ENCODE measurements at regions not wholly inside any gene's neighbourhood (a gene's known extent, or its start where the extent isn't known, plus 50 kb on each side); places are given as distances from the start of the nearest gene placed in this dataset.

DNA sequence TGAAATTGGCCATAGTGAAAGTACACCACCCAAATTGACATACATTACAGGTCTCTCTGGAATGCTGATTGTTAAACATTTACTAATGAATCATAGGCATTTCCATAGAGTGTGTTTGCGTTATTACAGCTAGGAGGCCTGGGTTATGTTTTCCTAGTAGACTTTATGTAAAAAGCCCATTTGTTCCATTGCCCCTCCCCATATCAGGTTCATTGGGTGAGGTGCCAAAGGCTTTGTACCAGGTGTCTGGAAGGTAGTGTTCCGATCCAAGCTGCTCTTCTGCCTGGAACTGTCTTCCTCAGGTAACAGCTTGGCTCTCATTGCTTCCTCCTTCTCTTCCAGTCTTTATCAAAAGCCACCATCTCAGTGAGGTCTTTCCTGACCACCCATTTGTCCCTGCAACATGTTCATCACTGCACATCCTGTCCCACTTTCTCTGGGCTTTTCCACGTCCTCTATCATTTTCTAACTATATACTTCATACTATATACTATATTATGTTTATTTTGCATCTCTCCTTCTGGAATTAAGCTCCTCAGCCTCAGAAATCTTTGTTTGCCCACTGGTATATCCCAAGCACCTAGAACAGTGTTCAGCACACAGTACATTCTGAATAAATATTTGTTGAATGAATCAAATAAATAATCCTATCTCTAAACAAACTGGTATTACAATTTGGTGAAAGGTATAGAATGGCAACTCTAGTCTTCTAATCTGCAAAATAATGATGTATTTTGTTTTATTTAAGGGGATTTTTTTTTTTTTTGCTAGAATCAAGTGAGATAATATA is 252.3 kb downstream of the KTN1 start:
- Histone ChIP-seq H3K36me3 (no peaks in the 10 kb centered on the region), H3K9me3 (no peaks in the 10 kb centered on the region), H3K4me1 (no peaks in the 10 kb centered on the region), H3K27me3 (no peaks in the 10 kb centered on the region), H3K4me3 (no peak overlapping the region), H3K27ac (no peak overlapping the region)
- 84% methylated on average over 3 of the region's 3 CpGs for WGBS
- DNase-seq (ENCODE audit: low spot score in 2 of 2): no peak
- TF ChIP-seq POLR2AphosphoS5 (IDR thresholded peaks at IDR 0.05) (no peak), EP300 (IDR thresholded peaks at IDR 0.05) (no peak), POLR2A (IDR thresholded peaks at IDR 0.05) (no peak)
- TF ChIP-seq, protein P1, sequence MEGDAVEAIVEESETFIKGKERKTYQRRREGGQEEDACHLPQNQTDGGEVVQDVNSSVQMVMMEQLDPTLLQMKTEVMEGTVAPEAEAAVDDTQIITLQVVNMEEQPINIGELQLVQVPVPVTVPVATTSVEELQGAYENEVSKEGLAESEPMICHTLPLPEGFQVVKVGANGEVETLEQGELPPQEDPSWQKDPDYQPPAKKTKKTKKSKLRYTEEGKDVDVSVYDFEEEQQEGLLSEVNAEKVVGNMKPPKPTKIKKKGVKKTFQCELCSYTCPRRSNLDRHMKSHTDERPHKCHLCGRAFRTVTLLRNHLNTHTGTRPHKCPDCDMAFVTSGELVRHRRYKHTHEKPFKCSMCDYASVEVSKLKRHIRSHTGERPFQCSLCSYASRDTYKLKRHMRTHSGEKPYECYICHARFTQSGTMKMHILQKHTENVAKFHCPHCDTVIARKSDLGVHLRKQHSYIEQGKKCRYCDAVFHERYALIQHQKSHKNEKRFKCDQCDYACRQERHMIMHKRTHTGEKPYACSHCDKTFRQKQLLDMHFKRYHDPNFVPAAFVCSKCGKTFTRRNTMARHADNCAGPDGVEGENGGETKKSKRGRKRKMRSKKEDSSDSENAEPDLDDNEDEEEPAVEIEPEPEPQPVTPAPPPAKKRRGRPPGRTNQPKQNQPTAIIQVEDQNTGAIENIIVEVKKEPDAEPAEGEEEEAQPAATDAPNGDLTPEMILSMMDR (IDR thresholded peaks at IDR 0.05): no peak

DNA sequence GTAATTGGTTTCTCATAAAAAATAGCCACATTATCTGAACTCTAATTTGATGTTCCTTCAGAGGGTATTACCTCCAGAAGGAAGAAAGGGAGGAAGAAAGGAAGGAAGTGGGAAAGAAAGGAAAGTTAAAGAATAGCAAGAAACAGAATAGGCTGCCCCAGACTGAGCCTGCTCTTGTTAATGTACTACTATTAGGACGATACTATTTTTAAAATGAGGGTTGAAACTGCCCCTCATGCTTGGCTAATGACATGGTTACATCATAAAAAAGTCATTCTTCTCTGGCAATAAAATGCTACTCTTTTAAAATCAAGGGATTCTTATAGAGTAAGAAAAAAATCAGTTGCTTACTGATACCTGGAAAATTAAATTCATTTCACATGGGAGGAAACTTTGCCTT is 253.0 kb downstream of the KTN1 start:
- H3K4me3 ChIP-seq: no peak overlapping the region
- no peaks in the 10 kb centered on the region for H3K27me3 ChIP-seq
- H3K27ac ChIP-seq: no peak overlapping the region
- WGBS: 81% methylated on average over 1 of the region's 1 CpG
- H3K4me1 ChIP-seq: no peaks in the 10 kb centered on the region
- TF ChIP-seq POLR2AphosphoS5 (IDR thresholded peaks at IDR 0.05) (no peak), POLR2A (IDR thresholded peaks at IDR 0.05) (no peak)
- H3K36me3 ChIP-seq: no peaks in the 10 kb centered on the region
- no peaks in the 10 kb centered on the region for H3K9me3 ChIP-seq
- DNase-seq (ENCODE audit: low spot score in 2 of 2): no peak

DNA sequence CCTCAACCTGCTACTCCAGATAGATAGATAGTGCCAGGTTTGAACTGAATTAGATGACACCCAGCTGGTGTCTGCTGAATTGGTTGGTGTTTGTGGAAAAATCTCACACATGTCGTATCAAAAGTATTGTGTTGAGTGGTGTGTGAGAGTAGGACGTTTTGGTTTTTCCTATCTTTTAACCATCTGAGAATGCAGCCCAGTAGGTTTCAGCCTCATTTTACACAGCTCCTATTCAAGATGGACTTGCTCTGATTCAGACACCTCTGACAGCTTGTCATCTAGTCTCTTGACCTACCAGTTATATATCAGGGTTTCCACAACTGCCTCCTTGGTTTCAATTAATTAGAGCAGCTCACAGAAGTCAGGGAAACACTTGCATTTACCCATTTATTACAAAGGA is 254.4 kb downstream of the KTN1 start:
- Histone ChIP-seq H3K4me1 (no peaks in the 10 kb centered on the region), H3K27me3 (no peaks in the 10 kb centered on the region), H3K27ac (no peak overlapping the region), H3K36me3 (no peaks in the 10 kb centered on the region), H3K9me3 (no peaks in the 10 kb centered on the region), H3K4me3 (no peak overlapping the region)
- TF ChIP-seq POLR2A (IDR thresholded peaks at IDR 0.05): no peak
- TF ChIP-seq, protein P1 (IDR thresholded peaks at IDR 0.05): no peak
- no peak for TF ChIP-seq EP300 (IDR thresholded peaks at IDR 0.05)
- WGBS: 82% methylated on average over 2 of the region's 2 CpGs
- no peak for DNase-seq (ENCODE audit: low spot score in 2 of 2)

DNA sequence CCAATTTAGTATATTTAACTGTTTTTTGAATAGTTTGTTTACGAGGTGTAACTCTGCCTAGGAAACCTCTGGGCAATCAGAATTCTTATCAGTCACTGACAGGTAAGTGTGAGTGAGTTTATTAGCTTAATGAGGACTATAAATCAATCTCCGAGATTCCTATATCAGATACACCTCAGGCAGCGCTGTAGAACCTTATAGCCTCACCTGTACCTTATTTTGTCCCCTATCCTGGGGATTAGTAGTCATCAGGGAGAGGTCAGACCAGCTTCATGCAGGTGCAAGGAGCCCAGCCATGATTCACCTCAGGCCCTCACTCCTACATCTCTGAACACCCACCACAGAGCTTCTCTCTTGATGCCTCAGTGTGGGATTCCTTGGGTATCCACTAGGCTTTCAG is 256.0 kb downstream of the KTN1 start:
- Histone ChIP-seq H3K9me3 (no peaks in the 10 kb centered on the region), H3K4me3 (no peak overlapping the region), H3K36me3 (no peaks in the 10 kb centered on the region), H3K27me3 (no peaks in the 10 kb centered on the region), H3K4me1 (no peaks in the 10 kb centered on the region), H3K27ac (no peak overlapping the region)
- 76% methylated on average over 3 of the region's 3 CpGs for WGBS
- TF ChIP-seq POLR2AphosphoS5 (IDR thresholded peaks at IDR 0.05) (no peak), POLR2A (IDR thresholded peaks at IDR 0.05) (no peak), EP300 (IDR thresholded peaks at IDR 0.05) (no peak)
- TF ChIP-seq, protein P1 (IDR thresholded peaks at IDR 0.05): no peak
- DNase-seq (ENCODE audit: low spot score in 2 of 2): no peak

DNA sequence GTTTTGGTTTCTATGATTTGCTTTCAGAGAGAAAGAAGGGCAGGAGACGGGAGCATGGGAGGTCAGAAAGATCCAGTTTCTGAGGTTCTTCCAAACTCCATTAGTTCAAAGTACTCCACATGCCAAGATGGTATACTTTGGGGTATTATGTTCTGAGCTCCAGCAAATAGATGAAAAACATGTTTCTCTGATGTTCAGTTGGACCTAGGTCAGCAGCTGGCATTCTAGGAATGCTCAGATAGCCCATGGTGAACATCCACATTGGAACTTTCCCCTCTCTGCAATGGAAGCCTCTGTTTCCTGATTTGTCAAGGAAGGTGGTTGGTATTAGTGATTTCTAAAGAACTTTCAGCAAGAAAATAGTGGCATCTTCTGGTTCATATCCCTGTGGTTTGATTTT is 257.5 kb downstream of the KTN1 start:
- no peak for DNase-seq (ENCODE audit: low spot score in 2 of 2)
- no peak for TF ChIP-seq EP300 (IDR thresholded peaks at IDR 0.05)
- TF ChIP-seq POLR2AphosphoS5 (IDR thresholded peaks at IDR 0.05): no peak
- TF ChIP-seq, protein P1 (IDR thresholded peaks at IDR 0.05): no peak
- no peak for TF ChIP-seq POLR2A (IDR thresholded peaks at IDR 0.05)
- WGBS: 88% methylated on average over 1 of the region's 1 CpG
- H3K4me1 ChIP-seq: no peaks in the 10 kb centered on the region
- no peak overlapping the region for H3K4me3 ChIP-seq
- no peak overlapping the region for H3K27ac ChIP-seq
- no peaks in the 10 kb centered on the region for H3K36me3 ChIP-seq
- H3K9me3 ChIP-seq: no peaks in the 10 kb centered on the region
- H3K27me3 ChIP-seq: no peaks in the 10 kb centered on the region
